ENCODE measurements at regions not wholly inside any gene's neighbourhood (a gene's known extent, or its start where the extent isn't known, plus 50 kb on each side); places are given as distances from the start of the nearest gene placed in this dataset.

GRCh38 chr1:229066591-229066990, 204.3 kb upstream of the RAB4A start:
- CTCF ChIA-PET = no interaction called here
- no peak overlapping the region for H3K27ac ChIP-seq (ENCODE audit: low read length)
- H3K4me1 ChIP-seq (ENCODE audit: control insufficient read depth, insufficient read depth, low read length) = no peaks in the 10 kb centered on the region
- BruUV-seq (replicated peaks) = no TSS peak
- no peak for ATAC-seq
- TF ChIP-seq, protein P1, sequence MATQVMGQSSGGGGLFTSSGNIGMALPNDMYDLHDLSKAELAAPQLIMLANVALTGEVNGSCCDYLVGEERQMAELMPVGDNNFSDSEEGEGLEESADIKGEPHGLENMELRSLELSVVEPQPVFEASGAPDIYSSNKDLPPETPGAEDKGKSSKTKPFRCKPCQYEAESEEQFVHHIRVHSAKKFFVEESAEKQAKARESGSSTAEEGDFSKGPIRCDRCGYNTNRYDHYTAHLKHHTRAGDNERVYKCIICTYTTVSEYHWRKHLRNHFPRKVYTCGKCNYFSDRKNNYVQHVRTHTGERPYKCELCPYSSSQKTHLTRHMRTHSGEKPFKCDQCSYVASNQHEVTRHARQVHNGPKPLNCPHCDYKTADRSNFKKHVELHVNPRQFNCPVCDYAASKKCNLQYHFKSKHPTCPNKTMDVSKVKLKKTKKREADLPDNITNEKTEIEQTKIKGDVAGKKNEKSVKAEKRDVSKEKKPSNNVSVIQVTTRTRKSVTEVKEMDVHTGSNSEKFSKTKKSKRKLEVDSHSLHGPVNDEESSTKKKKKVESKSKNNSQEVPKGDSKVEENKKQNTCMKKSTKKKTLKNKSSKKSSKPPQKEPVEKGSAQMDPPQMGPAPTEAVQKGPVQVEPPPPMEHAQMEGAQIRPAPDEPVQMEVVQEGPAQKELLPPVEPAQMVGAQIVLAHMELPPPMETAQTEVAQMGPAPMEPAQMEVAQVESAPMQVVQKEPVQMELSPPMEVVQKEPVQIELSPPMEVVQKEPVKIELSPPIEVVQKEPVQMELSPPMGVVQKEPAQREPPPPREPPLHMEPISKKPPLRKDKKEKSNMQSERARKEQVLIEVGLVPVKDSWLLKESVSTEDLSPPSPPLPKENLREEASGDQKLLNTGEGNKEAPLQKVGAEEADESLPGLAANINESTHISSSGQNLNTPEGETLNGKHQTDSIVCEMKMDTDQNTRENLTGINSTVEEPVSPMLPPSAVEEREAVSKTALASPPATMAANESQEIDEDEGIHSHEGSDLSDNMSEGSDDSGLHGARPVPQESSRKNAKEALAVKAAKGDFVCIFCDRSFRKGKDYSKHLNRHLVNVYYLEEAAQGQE (IDR thresholded peaks at IDR 0.05; ENCODE audit: insufficient read depth in 1 of 2, low read depth in 2 of 2, low read length in 1 of 2) = no peak
- TF ChIP-seq TCF7L2 (IDR thresholded peaks at IDR 0.05; ENCODE audit: low read depth, low read length) = no peak
- TF ChIP-seq SIN3A (IDR thresholded peaks at IDR 0.05; ENCODE audit: borderline replicate concordance, insufficient read depth, low read depth, low read length) = no peak
- TF ChIP-seq, protein P2, sequence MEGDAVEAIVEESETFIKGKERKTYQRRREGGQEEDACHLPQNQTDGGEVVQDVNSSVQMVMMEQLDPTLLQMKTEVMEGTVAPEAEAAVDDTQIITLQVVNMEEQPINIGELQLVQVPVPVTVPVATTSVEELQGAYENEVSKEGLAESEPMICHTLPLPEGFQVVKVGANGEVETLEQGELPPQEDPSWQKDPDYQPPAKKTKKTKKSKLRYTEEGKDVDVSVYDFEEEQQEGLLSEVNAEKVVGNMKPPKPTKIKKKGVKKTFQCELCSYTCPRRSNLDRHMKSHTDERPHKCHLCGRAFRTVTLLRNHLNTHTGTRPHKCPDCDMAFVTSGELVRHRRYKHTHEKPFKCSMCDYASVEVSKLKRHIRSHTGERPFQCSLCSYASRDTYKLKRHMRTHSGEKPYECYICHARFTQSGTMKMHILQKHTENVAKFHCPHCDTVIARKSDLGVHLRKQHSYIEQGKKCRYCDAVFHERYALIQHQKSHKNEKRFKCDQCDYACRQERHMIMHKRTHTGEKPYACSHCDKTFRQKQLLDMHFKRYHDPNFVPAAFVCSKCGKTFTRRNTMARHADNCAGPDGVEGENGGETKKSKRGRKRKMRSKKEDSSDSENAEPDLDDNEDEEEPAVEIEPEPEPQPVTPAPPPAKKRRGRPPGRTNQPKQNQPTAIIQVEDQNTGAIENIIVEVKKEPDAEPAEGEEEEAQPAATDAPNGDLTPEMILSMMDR (IDR thresholded peaks at IDR 0.05) = no peak
- TF ChIP-seq POLR2AphosphoS5 (IDR thresholded peaks at IDR 0.05; ENCODE audit: low read depth, low read length) = no peak
- in situ Hi-C loops (cut with HindIII; ENCODE audit: low pct_unique_long_range_greater_than_20kb, low sequenced_read_pairs) (no loop called here), intact Hi-C loops (cut with micrococcal nuclease; ENCODE audit: unreplicated experiment) (no loop called here)
- no peak overlapping the region for H3K4me3 ChIP-seq (ENCODE audit: low read depth in 2 of 2, low read length in 2 of 2)
- DNase-seq (ENCODE audit: low read depth, low spot score) = no peak
- POLR2A ChIA-PET = no interaction called here
- 0 out of 2 replicates have a peak, but pooled peaks cover 2% of the 10 kb centered on the region for H3K27me3 ChIP-seq (ENCODE audit: control insufficient read depth, insufficient read depth, low read length)
- no peaks in the 10 kb centered on the region for H3K36me3 ChIP-seq (ENCODE audit: control insufficient read depth, insufficient read depth, low read length)
- H3K9me3 ChIP-seq (ENCODE audit: control insufficient read depth, insufficient read depth, low read depth, low read length) = no peaks in the 10 kb centered on the region

- no TSS peak for BruUV-seq (replicated peaks)
- Histone ChIP-seq H3K27ac (ENCODE audit: low read length) (no peak overlapping the region), H3K9me3 (ENCODE audit: control insufficient read depth, insufficient read depth, low read depth, low read length) (no peaks in the 10 kb centered on the region), H3K27me3 (ENCODE audit: control insufficient read depth, insufficient read depth, low read length) (0 out of 2 replicates have a peak, but pooled peaks cover 2% of the 10 kb centered on the region), H3K36me3 (ENCODE audit: control insufficient read depth, insufficient read depth, low read length) (no peaks in the 10 kb centered on the region), H3K4me3 (ENCODE audit: low read depth in 2 of 2, low read length in 2 of 2) (no peak overlapping the region), H3K4me1 (ENCODE audit: control insufficient read depth, insufficient read depth, low read length) (no peaks in the 10 kb centered on the region)
- CTCF ChIA-PET = no interaction called here
- POLR2A ChIA-PET = no interaction called here
- TF ChIP-seq, protein P2 (IDR thresholded peaks at IDR 0.05) = no peak
- TF ChIP-seq, protein P1 (IDR thresholded peaks at IDR 0.05; ENCODE audit: insufficient read depth in 1 of 2, low read depth in 2 of 2, low read length in 1 of 2) = no peak
- no peak for TF ChIP-seq SIN3A (IDR thresholded peaks at IDR 0.05; ENCODE audit: borderline replicate concordance, insufficient read depth, low read depth, low read length)
- no peak for TF ChIP-seq TCF7L2 (IDR thresholded peaks at IDR 0.05; ENCODE audit: low read depth, low read length)
- no peak for TF ChIP-seq POLR2AphosphoS5 (IDR thresholded peaks at IDR 0.05; ENCODE audit: low read depth, low read length)
- DNase-seq (ENCODE audit: low read depth, low spot score) (no peak), ATAC-seq (no peak)
- intact Hi-C loops (cut with micrococcal nuclease; ENCODE audit: unreplicated experiment) = no loop called here
- in situ Hi-C loops (cut with HindIII; ENCODE audit: low pct_unique_long_range_greater_than_20kb, low sequenced_read_pairs) = no loop called here
Measured at GRCh38 chr1:229067546-229067945, 203.4 kb upstream of the RAB4A start.

All from Panc1 (cell line).